ENCODE measurements at regions not wholly inside any gene's neighbourhood (a gene's known extent, or its start where the extent isn't known, plus 50 kb on each side); places are given as distances from the start of the nearest gene placed in this dataset.

DNA sequence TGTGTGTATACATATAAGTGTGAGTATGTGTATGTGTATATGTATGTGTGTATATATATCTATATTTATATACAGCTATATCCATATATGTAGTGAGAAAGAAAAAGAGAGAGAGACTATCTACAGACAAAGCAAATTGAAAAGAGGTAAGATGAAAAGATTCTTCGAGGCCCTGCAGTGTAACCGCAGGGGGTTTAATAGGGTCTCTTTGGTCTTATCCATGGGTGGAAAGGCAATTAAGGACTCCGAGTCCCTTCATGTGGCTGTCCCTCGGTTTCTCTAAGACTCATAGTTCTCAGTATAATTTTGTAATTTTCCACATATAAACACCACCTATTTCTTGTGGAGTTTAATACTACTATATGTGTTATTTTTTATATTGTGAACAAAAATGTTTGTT, 50.6 kb upstream of the JAZF1 start:
- Histone ChIP-seq H3K27me3 (no peaks in the 10 kb centered on the region), H3K4me1 (no peaks in the 10 kb centered on the region), H3K36me3 (no peaks in the 10 kb centered on the region), H3K9me3 (no peaks in the 10 kb centered on the region), H3K4me3 (no peak overlapping the region), H3K27ac (no peak overlapping the region)
- in situ Hi-C loops (cut with MboI; ENCODE audit: low sequenced_read_pairs in 4 of 4), result no loop called here
- no peak for TF ChIP-seq POLR2A (IDR thresholded peaks at IDR 0.05)
- TF ChIP-seq, protein P1, sequence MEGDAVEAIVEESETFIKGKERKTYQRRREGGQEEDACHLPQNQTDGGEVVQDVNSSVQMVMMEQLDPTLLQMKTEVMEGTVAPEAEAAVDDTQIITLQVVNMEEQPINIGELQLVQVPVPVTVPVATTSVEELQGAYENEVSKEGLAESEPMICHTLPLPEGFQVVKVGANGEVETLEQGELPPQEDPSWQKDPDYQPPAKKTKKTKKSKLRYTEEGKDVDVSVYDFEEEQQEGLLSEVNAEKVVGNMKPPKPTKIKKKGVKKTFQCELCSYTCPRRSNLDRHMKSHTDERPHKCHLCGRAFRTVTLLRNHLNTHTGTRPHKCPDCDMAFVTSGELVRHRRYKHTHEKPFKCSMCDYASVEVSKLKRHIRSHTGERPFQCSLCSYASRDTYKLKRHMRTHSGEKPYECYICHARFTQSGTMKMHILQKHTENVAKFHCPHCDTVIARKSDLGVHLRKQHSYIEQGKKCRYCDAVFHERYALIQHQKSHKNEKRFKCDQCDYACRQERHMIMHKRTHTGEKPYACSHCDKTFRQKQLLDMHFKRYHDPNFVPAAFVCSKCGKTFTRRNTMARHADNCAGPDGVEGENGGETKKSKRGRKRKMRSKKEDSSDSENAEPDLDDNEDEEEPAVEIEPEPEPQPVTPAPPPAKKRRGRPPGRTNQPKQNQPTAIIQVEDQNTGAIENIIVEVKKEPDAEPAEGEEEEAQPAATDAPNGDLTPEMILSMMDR (IDR thresholded peaks at IDR 0.05 in 4 of 5, conservative IDR thresholded peaks at IDR 0.05 in 1 of 5), result no peak
- intact Hi-C loops (cut with DNase I; ENCODE audit: low total_unique reads), result no loop called here
- ATAC-seq, result no peak
- no peak for DNase-seq

DNA sequence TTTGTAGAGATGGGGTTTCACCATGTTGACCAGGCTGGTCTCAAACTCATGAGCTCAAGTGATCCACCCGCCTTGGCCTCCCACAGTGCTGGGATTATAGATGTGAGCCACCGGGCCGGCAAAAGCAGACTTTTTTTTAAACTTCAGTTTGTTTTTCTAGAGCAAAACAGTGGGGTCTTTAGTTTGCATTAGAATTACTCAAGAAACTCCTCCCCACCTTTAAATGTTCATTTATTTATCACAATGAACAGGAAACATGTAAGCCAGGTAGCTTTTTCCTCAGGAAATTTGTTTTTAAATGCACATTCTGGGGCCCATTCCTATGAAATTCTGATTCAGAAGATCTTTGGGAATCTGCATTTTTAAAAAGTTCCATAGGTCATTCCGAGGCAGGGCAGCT, 56.0 kb upstream of the JAZF1 start:
- no peak overlapping the region for H3K27ac ChIP-seq
- in situ Hi-C loops (cut with MboI; ENCODE audit: low sequenced_read_pairs in 4 of 4) (no loop called here), intact Hi-C loops (cut with DNase I; ENCODE audit: low total_unique reads) (no loop called here)
- H3K27me3 ChIP-seq, result no peaks in the 10 kb centered on the region
- ATAC-seq (no peak), DNase-seq (no peak)
- H3K9me3 ChIP-seq, result no peaks in the 10 kb centered on the region
- H3K4me3 ChIP-seq, result no peak overlapping the region
- no peaks in the 10 kb centered on the region for H3K4me1 ChIP-seq
- TF ChIP-seq POLR2A (IDR thresholded peaks at IDR 0.05), result no peak
- TF ChIP-seq, protein P1 (IDR thresholded peaks at IDR 0.05 in 4 of 5, conservative IDR thresholded peaks at IDR 0.05 in 1 of 5), result no peak
- no peaks in the 10 kb centered on the region for H3K36me3 ChIP-seq

DNA sequence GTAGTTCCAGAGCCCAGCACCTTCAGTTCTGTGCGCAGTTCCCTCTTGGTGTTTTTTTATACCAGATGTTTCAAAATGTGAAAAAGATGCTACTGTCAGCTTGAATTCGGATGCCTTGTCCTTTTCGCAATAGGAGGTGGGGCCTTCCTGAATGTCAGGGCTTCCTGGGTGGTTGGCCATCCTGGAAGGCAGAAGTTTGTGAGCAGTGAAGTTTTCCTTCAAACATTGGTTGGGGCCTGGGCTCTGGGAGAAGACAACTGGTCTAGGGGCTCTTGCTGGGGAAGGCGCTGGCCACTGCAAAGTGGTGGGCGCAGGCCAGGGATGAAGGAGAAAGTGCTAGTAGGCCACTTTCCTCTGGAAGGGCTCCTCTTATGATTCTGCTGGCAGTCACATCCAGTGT, 56.8 kb upstream of the JAZF1 start:
- ATAC-seq, result no peak
- Histone ChIP-seq H3K27ac (no peak overlapping the region), H3K4me1 (no peaks in the 10 kb centered on the region), H3K27me3 (no peaks in the 10 kb centered on the region), H3K36me3 (no peaks in the 10 kb centered on the region), H3K9me3 (no peaks in the 10 kb centered on the region), H3K4me3 (no peak overlapping the region)
- intact Hi-C loops (cut with DNase I; ENCODE audit: low total_unique reads), result no loop called here
- TF ChIP-seq, protein P1 (IDR thresholded peaks at IDR 0.05 in 4 of 5, conservative IDR thresholded peaks at IDR 0.05 in 1 of 5), result no peak
- no peak for TF ChIP-seq POLR2A (IDR thresholded peaks at IDR 0.05)
- in situ Hi-C loops (cut with MboI; ENCODE audit: low sequenced_read_pairs in 4 of 4), result no loop called here
- DNase-seq, result peak in 1 of 2 donors; percentile 14

DNA sequence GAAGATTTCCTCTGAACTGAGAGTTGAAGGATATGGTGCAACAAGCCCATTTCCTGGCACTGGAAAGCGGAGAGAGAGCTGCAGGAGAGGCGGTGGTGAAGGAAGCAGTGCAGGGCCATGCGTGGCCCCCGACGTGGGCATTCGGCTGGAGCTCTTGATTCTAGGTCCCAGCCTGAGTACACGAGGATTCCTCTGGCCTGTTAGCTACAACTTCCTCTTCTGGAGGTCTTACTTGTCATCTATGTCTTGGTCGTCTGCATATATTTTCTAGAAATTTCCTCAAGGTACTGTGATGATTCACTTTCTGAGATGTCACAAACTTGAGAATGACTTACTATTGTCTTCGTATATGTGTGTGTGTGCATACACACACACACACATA, 59.2 kb upstream of the JAZF1 start:
- H3K27me3 ChIP-seq, result no peaks in the 10 kb centered on the region
- H3K27ac ChIP-seq, result no peak overlapping the region
- no peak for TF ChIP-seq POLR2A (IDR thresholded peaks at IDR 0.05)
- TF ChIP-seq, protein P1 (IDR thresholded peaks at IDR 0.05 in 4 of 5, conservative IDR thresholded peaks at IDR 0.05 in 1 of 5), result no peak
- intact Hi-C loops (cut with DNase I; ENCODE audit: low total_unique reads) (no loop called here), in situ Hi-C loops (cut with MboI; ENCODE audit: low sequenced_read_pairs in 4 of 4) (no loop called here)
- no peak overlapping the region for H3K4me3 ChIP-seq
- no peaks in the 10 kb centered on the region for H3K36me3 ChIP-seq
- ATAC-seq (no peak), DNase-seq (no peak)
- no peaks in the 10 kb centered on the region for H3K4me1 ChIP-seq
- no peaks in the 10 kb centered on the region for H3K9me3 ChIP-seq

DNA sequence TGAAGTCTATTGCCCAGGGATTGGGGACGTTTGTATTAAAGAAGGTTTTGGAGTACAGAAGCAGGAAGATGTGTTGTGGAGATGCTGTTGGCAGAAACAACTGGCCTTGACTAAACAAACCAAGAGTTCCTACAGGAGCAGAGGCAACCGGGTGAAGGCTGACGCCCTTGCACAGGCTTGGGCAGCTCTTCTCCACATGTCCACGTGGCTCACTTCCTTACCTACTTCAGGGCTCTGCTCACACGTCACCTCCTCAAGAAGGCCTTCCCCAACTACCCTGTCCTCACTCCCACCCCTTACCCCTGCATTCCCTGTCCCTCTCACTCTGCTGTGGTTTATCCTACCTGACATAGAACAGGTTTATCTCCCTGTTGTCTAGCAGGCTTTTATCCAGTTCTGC, 59.9 kb upstream of the JAZF1 start:
- DNase-seq, result no peak

More for the DNA sequence above, 59.9 kb upstream of the JAZF1 start:
- in situ Hi-C loops (cut with MboI; ENCODE audit: low sequenced_read_pairs in 4 of 4), result no loop called here
- Histone ChIP-seq H3K36me3 (no peaks in the 10 kb centered on the region), H3K4me1 (no peaks in the 10 kb centered on the region), H3K9me3 (no peaks in the 10 kb centered on the region), H3K4me3 (no peak overlapping the region), H3K27ac (no peak overlapping the region), H3K27me3 (no peaks in the 10 kb centered on the region)
- TF ChIP-seq, protein P1 (IDR thresholded peaks at IDR 0.05 in 4 of 5, conservative IDR thresholded peaks at IDR 0.05 in 1 of 5), result no peak
- no peak for TF ChIP-seq POLR2A (IDR thresholded peaks at IDR 0.05)
- no peak for ATAC-seq
- intact Hi-C loops (cut with DNase I; ENCODE audit: low total_unique reads), result no loop called here
